ENCODE measurements at regions not wholly inside any gene's neighbourhood (a gene's known extent, or its start where the extent isn't known, plus 50 kb on each side); places are given as distances from the start of the nearest gene placed in this dataset.

GRCh38 chr6:14060971-14061370 is 56.6 kb upstream of the CD83 start:
- no peak for TF ChIP-seq TOX (CRISPR knock-in tag; IDR thresholded peaks at IDR 0.05; ENCODE audit: borderline replicate concordance)
- TF ChIP-seq CREB5 (CRISPR knock-in tag; IDR thresholded peaks at IDR 0.05; ENCODE audit: low read depth): no peak
- no peak for TF ChIP-seq ZNF70 (CRISPR knock-in tag; IDR thresholded peaks at IDR 0.05)
- no peak for TF ChIP-seq PPARA (CRISPR knock-in tag; IDR thresholded peaks at IDR 0.05; ENCODE audit: borderline replicate concordance)

Data from SK-N-SH treated with all-trans-retinoic acid at 6 μM for 48 hours (cell line).